HepG2 (cell line): ENCODE measurements at regions not wholly inside any gene's neighbourhood (a gene's known extent, or its start where the extent isn't known, plus 50 kb on each side); places are given as distances from the start of the nearest gene placed in this dataset.

Experiments
- ATAC-seq: fragments of 200-7000 bp; cut with Tn5 transposase; 3 replicates; pipeline ENCODE4 v1.9.1; 2020; ENCODE audit warnings: mild to moderate bottlenecking, moderate library complexity
- BruUV-seq: library from RNA; stranded (reverse); fragments of 400-500 nt; replicated peaks from 2 replicates; lab custom pipeline; 2021; lab: Mats Ljungman, UMichigan
- CTCF ChIA-PET: fragments of 300-600 bp; formaldehyde crosslinking; extraction: SDS; loops from one replicate; lab custom pipeline; 2021; ENCODE audit warnings: low total read pairs, inconsistent platforms, low intra/inter-chr PET ratio; lab: Yijun Ruan, JAX
- POLR2A ChIA-PET: fragments of 350-600 bp; sonication (Branson Sonifier 250); formaldehyde crosslinking; loops from one replicate; lab custom pipeline; 2020; ENCODE audit warnings: antibody characterized with exemption, inconsistent platforms; lab: Yijun Ruan, JAX
- DNase-seq: peaks from one replicate; pipeline ENCODE4 v3.0.0-alpha.2; 2015; ENCODE audit warnings: low spot score
- FAIRE-seq: peaks from 3 replicates; lab custom pipeline; 2011; peaks lifted over from hg19 to GRCh38; lab: Jason Lieb, UNC
- H2AFZ ChIP-seq: one replicate; pipeline ENCODE4 v1.6.1; 2011; ENCODE audit warnings: low read length, inconsistent platforms
- H3K27ac ChIP-seq: fragments of 300-600 bp; 3 replicates; pipeline ENCODE4 v1.8.0; 2011; ENCODE audit warnings: mixed run types, mild to moderate bottlenecking, mixed read lengths, low read length, inconsistent platforms; ENCODE audit not compliant: insufficient read depth; ENCODE audit errors: extremely low read length
- H3K27me3 ChIP-seq, 2 experiments: fragments of 200-600 bp in 1 of 2; 2 replicates in 1 of 2; 3 replicates in 1 of 2; pipeline versions ENCODE4 v1.6.0 to v1.8.0; 2011; ENCODE audit warnings: low read length in 2 of 2, mild to moderate bottlenecking in 2 of 2, moderate library complexity in 2 of 2, inconsistent platforms in 1 of 2; ENCODE audit not compliant: insufficient read depth in 2 of 2, control insufficient read depth in 1 of 2
- H3K36me3 ChIP-seq, 2 experiments: fragments of 200-600 bp in 1 of 2; replicated peaks in 1 of 2; 2 replicates in 1 of 2; 3 replicates in 1 of 2; pipeline versions ENCODE4 v1.5.1 to v1.8.0; 2011; ENCODE audit warnings: low read length in 2 of 2, inconsistent platforms in 1 of 2; ENCODE audit not compliant: insufficient read depth in 2 of 2, control insufficient read depth in 1 of 2
- H3K4me1 ChIP-seq: 2 replicates; pipeline ENCODE4 v1.5.1; 2012; ENCODE audit warnings: low read length, inconsistent platforms; ENCODE audit not compliant: insufficient read depth
- H3K4me2 ChIP-seq: 2 replicates; pipeline ENCODE4 v1.6.0; 2011; ENCODE audit warnings: low read depth, low read length, inconsistent platforms
- H3K4me3 ChIP-seq, 3 experiments: fragments of 200-600 bp in 1 of 3; sonication (generic), shearing (Covaris generic) in 1 of 3; replicated peaks in 1 of 3; 2 replicates each; pipeline ENCODE4 v1.5.1; 2011 to 2016; ENCODE audit warnings: low read length in 3 of 3, inconsistent platforms in 2 of 3, low read depth in 2 of 3, mild to moderate bottlenecking in 2 of 3, control low read depth in 1 of 3, mixed read lengths in 1 of 3; ENCODE audit not compliant: insufficient read depth in 1 of 3
- H3K79me2 ChIP-seq: one replicate; pipeline ENCODE4 v1.6.1; 2011; ENCODE audit warnings: low read length, inconsistent platforms; ENCODE audit not compliant: insufficient read depth
- H3K9ac ChIP-seq: 2 replicates; pipeline ENCODE4 v1.6.0; 2011; ENCODE audit warnings: mild to moderate bottlenecking, low read depth, low read length, inconsistent platforms; ENCODE audit not compliant: insufficient read depth
- H3K9me3 ChIP-seq: 2 replicates; pipeline ENCODE4 v1.5.1; 2012; ENCODE audit warnings: mild to moderate bottlenecking, low read length
- H4K20me1 ChIP-seq: 2 replicates; pipeline ENCODE4 v1.6.0; 2011; ENCODE audit warnings: inconsistent platforms, mild to moderate bottlenecking, low read length, moderate library complexity; ENCODE audit not compliant: insufficient read depth
- AKAP8 ChIP-seq: sonication (generic); formaldehyde crosslinking; IDR thresholded peaks from 2 replicates; pipeline ENCODE4 v1.5.1; 2020; ENCODE audit warnings: mild to moderate bottlenecking, missing genetic modification reagents
- FOSL2 ChIP-seq: sonication (generic); formaldehyde crosslinking; IDR thresholded peaks from 2 replicates; pipeline ENCODE4 v1.4.0; 2020; ENCODE audit warnings: missing genetic modification reagents
- HCFC1 ChIP-seq: fragments of 150-350 bp; IDR thresholded peaks from 2 replicates; pipeline ENCODE4 v1.6.1; 2014; ENCODE audit warnings: low read depth, low read length
- SOX5 ChIP-seq: IDR thresholded peaks from 2 replicates; pipeline ENCODE4 v1.6.1; 2016; ENCODE audit warnings: borderline replicate concordance
- ZMYM2 ChIP-seq: sonication (generic); formaldehyde crosslinking; IDR thresholded peaks from 2 replicates; pipeline ENCODE4 v1.8.0; 2022; ENCODE audit warnings: mild to moderate bottlenecking, missing genetic modification reagents
- ZNF333 ChIP-seq: sonication (generic); formaldehyde crosslinking; IDR thresholded peaks from 2 replicates; pipeline ENCODE4 v1.4.0; 2020; ENCODE audit warnings: mild to moderate bottlenecking, missing genetic modification reagents, borderline replicate concordance
- WGBS: methylation state at CpG from one replicate; pipeline ENCODE4 v1.1.6; 2017; ENCODE audit warnings: low lambda C conversion rate; 5-methylcytosine and 5-hydroxymethylcytosine counted together
- in situ Hi-C: cut with HindIII; loops from 2 replicates; pipeline ENCODE4 v1.10.0; 2017; ENCODE audit warnings: low pct_unique_long_range_greater_than_20kb; ENCODE audit not compliant: extremely low pct_ligation_motif_present
- intact Hi-C: fragments of 100-400 bp; cut with micrococcal nuclease; formaldehyde crosslinking; loops from one replicate; pipeline ENCODE4 v1.10.0; 2022; ENCODE audit not compliant: unreplicated experiment
- TF ChIP-seq, protein P1 (sequence below): IDR thresholded peaks from 2 replicates; pipeline ENCODE4 v1.4.0; 2020; ENCODE audit warnings: mild to moderate bottlenecking, missing genetic modification reagents
- TF ChIP-seq, protein P2 (sequence below): sonication (generic); formaldehyde crosslinking; IDR thresholded peaks from 2 replicates; pipeline ENCODE4 v1.4.0; 2020; ENCODE audit warnings: mild to moderate bottlenecking, missing genetic modification reagents
- TF ChIP-seq, protein P3 (sequence below): sonication (generic); formaldehyde crosslinking; IDR thresholded peaks from 2 replicates; pipeline ENCODE4 v1.9.0; 2022; ENCODE audit warnings: missing genetic modification reagents, mild to moderate bottlenecking, borderline replicate concordance

DNA sequence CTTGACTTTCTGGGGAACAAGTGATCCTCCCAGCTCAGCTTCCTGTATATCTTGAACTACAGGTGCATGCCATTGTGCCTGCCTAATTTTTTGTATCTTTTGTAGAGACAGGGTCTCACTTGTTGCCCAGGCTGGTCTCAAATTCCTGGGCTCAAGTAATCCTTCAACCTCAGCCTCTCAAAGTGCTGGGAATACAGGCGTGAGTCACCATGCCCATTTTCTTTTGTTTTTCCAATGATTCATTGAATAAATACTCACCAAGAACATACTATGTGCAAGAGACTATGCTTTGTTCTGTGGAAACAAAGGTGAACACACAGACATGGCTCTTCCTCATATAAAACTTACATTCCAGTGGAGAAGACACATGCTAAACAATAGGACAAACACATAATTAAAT is 407.8 kb upstream of the DAB1 start:
- Histone ChIP-seq H3K36me3 (no peaks in the 10 kb centered on the region), H3K9me3 (no peaks in the 10 kb centered on the region), H3K4me3 (no peak overlapping the region), H3K4me2 (no peak overlapping the region), H3K9ac (no peak overlapping the region), H3K27ac (no peak overlapping the region), H3K27me3 (no peaks in the 10 kb centered on the region), H2AFZ (no peak overlapping the region), H3K79me2 (no peaks in the 10 kb centered on the region), H3K4me1 (no peaks in the 10 kb centered on the region), H4K20me1 (no peaks in the 10 kb centered on the region)
- no peak for FAIRE-seq
- ATAC-seq: peak; percentile 43; the same call in 2 of the 3 replicates
- in situ Hi-C loops: no loop called here
- POLR2A ChIA-PET: no interaction called here
- peak; percentile 58 for DNase-seq
- CTCF ChIA-PET: no interaction called here
- 5% methylated on average over 1 of the region's 1 CpG for WGBS
- no TSS peak for BruUV-seq
- intact Hi-C loops: no loop called here
- TF ChIP-seq, protein P1, sequence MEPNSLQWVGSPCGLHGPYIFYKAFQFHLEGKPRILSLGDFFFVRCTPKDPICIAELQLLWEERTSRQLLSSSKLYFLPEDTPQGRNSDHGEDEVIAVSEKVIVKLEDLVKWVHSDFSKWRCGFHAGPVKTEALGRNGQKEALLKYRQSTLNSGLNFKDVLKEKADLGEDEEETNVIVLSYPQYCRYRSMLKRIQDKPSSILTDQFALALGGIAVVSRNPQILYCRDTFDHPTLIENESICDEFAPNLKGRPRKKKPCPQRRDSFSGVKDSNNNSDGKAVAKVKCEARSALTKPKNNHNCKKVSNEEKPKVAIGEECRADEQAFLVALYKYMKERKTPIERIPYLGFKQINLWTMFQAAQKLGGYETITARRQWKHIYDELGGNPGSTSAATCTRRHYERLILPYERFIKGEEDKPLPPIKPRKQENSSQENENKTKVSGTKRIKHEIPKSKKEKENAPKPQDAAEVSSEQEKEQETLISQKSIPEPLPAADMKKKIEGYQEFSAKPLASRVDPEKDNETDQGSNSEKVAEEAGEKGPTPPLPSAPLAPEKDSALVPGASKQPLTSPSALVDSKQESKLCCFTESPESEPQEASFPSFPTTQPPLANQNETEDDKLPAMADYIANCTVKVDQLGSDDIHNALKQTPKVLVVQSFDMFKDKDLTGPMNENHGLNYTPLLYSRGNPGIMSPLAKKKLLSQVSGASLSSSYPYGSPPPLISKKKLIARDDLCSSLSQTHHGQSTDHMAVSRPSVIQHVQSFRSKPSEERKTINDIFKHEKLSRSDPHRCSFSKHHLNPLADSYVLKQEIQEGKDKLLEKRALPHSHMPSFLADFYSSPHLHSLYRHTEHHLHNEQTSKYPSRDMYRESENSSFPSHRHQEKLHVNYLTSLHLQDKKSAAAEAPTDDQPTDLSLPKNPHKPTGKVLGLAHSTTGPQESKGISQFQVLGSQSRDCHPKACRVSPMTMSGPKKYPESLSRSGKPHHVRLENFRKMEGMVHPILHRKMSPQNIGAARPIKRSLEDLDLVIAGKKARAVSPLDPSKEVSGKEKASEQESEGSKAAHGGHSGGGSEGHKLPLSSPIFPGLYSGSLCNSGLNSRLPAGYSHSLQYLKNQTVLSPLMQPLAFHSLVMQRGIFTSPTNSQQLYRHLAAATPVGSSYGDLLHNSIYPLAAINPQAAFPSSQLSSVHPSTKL: 0 out of 2 replicates have a peak, but pooled peaks have one; percentile 27
- TF ChIP-seq, protein P2, sequence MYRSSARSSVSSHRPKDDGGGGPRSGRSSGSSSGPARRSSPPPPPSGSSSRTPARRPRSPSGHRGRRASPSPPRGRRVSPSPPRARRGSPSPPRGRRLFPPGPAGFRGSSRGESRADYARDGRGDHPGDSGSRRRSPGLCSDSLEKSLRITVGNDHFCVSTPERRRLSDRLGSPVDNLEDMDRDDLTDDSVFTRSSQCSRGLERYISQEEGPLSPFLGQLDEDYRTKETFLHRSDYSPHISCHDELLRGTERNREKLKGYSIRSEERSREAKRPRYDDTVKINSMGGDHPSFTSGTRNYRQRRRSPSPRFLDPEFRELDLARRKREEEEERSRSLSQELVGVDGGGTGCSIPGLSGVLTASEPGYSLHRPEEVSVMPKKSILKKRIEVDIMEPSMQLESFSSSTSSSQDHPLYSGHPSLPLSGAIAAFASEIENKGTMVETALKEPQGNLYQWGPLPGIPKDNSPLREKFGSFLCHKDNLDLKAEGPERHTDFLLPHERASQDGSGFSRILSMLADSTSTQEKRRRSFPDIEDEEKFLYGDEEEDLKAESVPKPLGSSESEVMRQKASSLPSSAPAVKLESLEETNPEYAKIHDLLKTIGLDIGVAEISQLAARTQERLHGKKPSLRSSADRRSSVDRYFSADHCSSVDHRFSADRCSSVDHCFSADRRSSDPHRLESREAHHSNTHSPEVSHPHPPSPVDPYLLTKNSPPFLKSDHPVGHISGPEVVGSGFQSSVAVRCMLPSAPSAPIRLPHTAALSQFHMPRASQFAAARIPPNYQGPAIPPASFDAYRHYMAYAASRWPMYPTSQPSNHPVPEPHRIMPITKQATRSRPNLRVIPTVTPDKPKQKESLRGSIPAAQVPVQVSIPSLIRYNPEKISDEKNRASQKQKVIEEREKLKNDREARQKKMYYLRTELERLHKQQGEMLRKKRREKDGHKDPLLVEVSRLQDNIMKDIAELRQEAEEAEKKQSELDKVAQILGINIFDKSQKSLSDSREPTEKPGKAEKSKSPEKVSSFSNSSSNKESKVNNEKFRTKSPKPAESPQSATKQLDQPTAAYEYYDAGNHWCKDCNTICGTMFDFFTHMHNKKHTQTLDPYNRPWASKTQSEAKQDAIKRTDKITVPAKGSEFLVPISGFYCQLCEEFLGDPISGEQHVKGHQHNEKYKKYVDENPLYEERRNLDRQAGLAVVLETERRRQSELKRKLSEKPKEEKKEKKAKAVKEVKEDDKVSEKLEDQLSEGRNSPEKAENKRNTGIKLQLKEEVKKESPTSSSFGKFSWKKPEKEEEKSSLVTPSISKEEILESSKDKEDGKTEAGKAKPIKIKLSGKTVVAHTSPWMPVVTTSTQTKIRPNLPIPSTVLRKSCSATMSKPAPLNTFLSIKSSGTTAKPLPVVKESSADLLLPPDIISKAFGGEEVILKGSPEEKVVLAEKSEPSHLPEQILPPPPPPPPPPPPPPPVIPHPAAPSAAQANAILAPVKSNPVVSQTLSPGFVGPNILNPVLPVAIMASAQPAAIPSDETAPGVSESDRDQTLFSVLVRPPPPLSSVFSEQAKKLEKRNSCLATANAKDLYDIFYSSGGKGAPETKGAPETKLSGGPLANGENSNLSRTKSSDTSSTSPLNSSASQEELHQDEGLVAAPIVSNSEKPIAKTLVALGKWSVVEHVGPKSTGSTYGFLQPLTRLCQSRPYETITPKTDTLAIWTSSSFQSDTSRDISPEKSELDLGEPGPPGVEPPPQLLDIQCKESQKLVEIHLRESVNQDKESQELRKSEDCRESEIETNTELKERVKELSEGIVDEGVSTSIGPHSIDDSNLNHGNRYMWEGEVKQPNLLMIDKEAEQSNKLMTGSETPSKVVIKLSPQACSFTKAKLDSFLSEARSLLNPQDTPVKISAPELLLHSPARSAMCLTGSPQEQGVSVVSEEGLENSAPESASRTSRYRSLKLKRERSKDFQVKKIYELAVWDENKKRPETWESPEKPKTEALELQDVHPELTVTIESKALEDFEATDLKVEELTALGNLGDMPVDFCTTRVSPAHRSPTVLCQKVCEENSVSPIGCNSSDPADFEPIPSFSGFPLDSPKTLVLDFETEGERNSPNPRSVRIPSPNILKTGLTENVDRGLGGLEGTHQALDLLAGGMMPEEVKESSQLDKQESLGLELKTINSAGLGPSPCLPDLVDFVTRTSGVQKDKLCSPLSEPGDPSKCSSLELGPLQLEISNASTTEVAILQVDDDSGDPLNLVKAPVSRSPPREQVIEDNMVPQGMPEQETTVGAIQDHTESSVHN (CRISPR knock-in tag): no peak
- TF ChIP-seq ZNF333 (CRISPR knock-in tag) (no peak), SOX5 (peak; percentile 80; the same call in 1 of the 2 replicates), ZMYM2 (no peak), FOSL2 (CRISPR knock-in tag) (peak; percentile 87), HCFC1 (no peak), AKAP8 (CRISPR knock-in tag) (no peak)
- TF ChIP-seq, protein P3, sequence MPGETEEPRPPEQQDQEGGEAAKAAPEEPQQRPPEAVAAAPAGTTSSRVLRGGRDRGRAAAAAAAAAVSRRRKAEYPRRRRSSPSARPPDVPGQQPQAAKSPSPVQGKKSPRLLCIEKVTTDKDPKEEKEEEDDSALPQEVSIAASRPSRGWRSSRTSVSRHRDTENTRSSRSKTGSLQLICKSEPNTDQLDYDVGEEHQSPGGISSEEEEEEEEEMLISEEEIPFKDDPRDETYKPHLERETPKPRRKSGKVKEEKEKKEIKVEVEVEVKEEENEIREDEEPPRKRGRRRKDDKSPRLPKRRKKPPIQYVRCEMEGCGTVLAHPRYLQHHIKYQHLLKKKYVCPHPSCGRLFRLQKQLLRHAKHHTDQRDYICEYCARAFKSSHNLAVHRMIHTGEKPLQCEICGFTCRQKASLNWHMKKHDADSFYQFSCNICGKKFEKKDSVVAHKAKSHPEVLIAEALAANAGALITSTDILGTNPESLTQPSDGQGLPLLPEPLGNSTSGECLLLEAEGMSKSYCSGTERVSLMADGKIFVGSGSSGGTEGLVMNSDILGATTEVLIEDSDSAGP (CRISPR knock-in tag): no peak
